H9 (cell line): ENCODE measurements at regions not wholly inside any gene's neighbourhood (a gene's known extent, or its start where the extent isn't known, plus 50 kb on each side); places are given as distances from the start of the nearest gene placed in this dataset.

ENCODE experiments used
- DNase-seq: peaks from one replicate; pipeline ENCODE4 v3.0.0-alpha.2; 2017
- H2AFZ ChIP-seq: one replicate; pipeline ENCODE4 v1.6.1; 2013; ENCODE audit warnings: mild to moderate bottlenecking, low read length, control low read depth, moderate library complexity
- H2AK5ac ChIP-seq: 2 replicates; pipeline ENCODE4 v1.6.1; 2013; ENCODE audit warnings: low read length, control low read depth, mixed read lengths; ENCODE audit not compliant: insufficient read length
- H2BK120ac ChIP-seq: one replicate; pipeline ENCODE4 v1.6.1; 2013; ENCODE audit warnings: low read depth, mild to moderate bottlenecking, low read length, control low read depth, inconsistent platforms; ENCODE audit not compliant: poor library complexity, severe bottlenecking
- H2BK12ac ChIP-seq: 2 replicates; pipeline ENCODE4 v1.6.1; 2013; ENCODE audit warnings: low read length, control low read depth, mixed read lengths, low read depth; ENCODE audit not compliant: insufficient read length
- H2BK15ac ChIP-seq: 2 replicates; pipeline ENCODE4 v1.6.1; 2013; ENCODE audit warnings: low read depth, low read length, control low read depth
- H2BK20ac ChIP-seq: one replicate; pipeline ENCODE4 v1.6.1; 2013; ENCODE audit warnings: low read depth, mild to moderate bottlenecking, low read length, control low read depth, inconsistent platforms; ENCODE audit not compliant: poor library complexity, severe bottlenecking
- H2BK5ac ChIP-seq: 2 replicates; pipeline ENCODE4 v1.6.1; 2013; ENCODE audit warnings: low read length, control low read depth, mixed read lengths; ENCODE audit not compliant: insufficient read length
- H3K14ac ChIP-seq: 2 replicates; pipeline ENCODE4 v1.6.1; 2013; ENCODE audit warnings: low read length, control low read depth; ENCODE audit not compliant: insufficient read depth
- H3K18ac ChIP-seq: 2 replicates; pipeline ENCODE4 v1.6.1; 2013; ENCODE audit warnings: low read depth, mild to moderate bottlenecking, mixed read lengths, low read length, control low read depth; ENCODE audit not compliant: insufficient read length
- H3K23ac ChIP-seq: 2 replicates; pipeline ENCODE4 v1.6.1; 2013; ENCODE audit warnings: low read length, control low read depth, mixed read lengths, low read depth; ENCODE audit not compliant: insufficient read length
- H3K23me2 ChIP-seq: 2 replicates; pipeline ENCODE4 v1.6.1; 2013; ENCODE audit warnings: low read depth, mild to moderate bottlenecking, mixed read lengths, low read length, control low read depth; ENCODE audit not compliant: insufficient read length, poor library complexity, severe bottlenecking
- H3K27ac ChIP-seq: 2 replicates; pipeline ENCODE4 v1.5.1; 2013; ENCODE audit warnings: low read length, control low read depth, mixed read lengths, low read depth; ENCODE audit not compliant: insufficient read length
- H3K27me3 ChIP-seq: 2 replicates; pipeline ENCODE4 v1.6.1; 2013; ENCODE audit warnings: low read length, control low read depth, inconsistent platforms; ENCODE audit not compliant: insufficient read depth
- H3K4ac ChIP-seq: 2 replicates; pipeline ENCODE4 v1.6.1; 2013; ENCODE audit warnings: low read depth, mild to moderate bottlenecking, control low read depth, inconsistent platforms, low read length, moderate library complexity
- H3K4me1 ChIP-seq: 2 replicates; pipeline ENCODE4 v1.6.1; 2013; ENCODE audit warnings: low read length, control low read depth, inconsistent platforms; ENCODE audit not compliant: insufficient read depth
- H3K4me2 ChIP-seq: 2 replicates; pipeline ENCODE4 v1.6.1; 2013; ENCODE audit warnings: low read length, control low read depth, mixed read lengths; ENCODE audit not compliant: insufficient read length, insufficient read depth
- H3K56ac ChIP-seq: 2 replicates; pipeline ENCODE4 v1.6.1; 2013; ENCODE audit warnings: low read depth, mild to moderate bottlenecking, mixed read lengths, low read length, control low read depth; ENCODE audit not compliant: insufficient read length
- H3K79me1 ChIP-seq: 2 replicates; pipeline ENCODE4 v1.6.1; 2013; ENCODE audit warnings: low read depth, mild to moderate bottlenecking, moderate library complexity, low read length, control low read depth, inconsistent platforms; ENCODE audit not compliant: insufficient read depth, poor library complexity, severe bottlenecking
- H3K79me2 ChIP-seq: 2 replicates; pipeline ENCODE4 v1.6.1; 2013; ENCODE audit warnings: low read length, control low read depth, inconsistent platforms; ENCODE audit not compliant: insufficient read depth
- H3K9ac ChIP-seq: 2 replicates; pipeline ENCODE4 v1.6.1; 2013; ENCODE audit warnings: low read length, control low read depth, mixed read lengths; ENCODE audit not compliant: insufficient read length; ENCODE audit errors: extremely low read depth
- H3K9me3 ChIP-seq: one replicate; pipeline ENCODE4 v1.6.1; 2013; ENCODE audit warnings: low read depth, low read length, inconsistent platforms; ENCODE audit not compliant: control insufficient read depth
- H3T11ph ChIP-seq: one replicate; pipeline ENCODE4 v1.6.1; 2013; ENCODE audit warnings: mild to moderate bottlenecking, low read length, control low read depth, inconsistent platforms
- H4K20me1 ChIP-seq: one replicate; pipeline ENCODE4 v1.6.1; 2013; ENCODE audit not compliant: control insufficient read depth, insufficient read length, insufficient read depth
- H4K5ac ChIP-seq: 2 replicates; pipeline ENCODE4 v1.6.1; 2013; ENCODE audit warnings: low read depth, mild to moderate bottlenecking, mixed read lengths, low read length, control low read depth; ENCODE audit not compliant: insufficient read length
- H4K8ac ChIP-seq: replicated peaks from 2 replicates; pipeline ENCODE4 v1.6.1; 2013; ENCODE audit warnings: low read length, control low read depth, mixed read lengths, low read depth; ENCODE audit not compliant: insufficient read length
- H4K91ac ChIP-seq: 2 replicates; pipeline ENCODE4 v1.6.1; 2013; ENCODE audit warnings: low read depth, mild to moderate bottlenecking, moderate library complexity, mixed read lengths, low read length, control low read depth; ENCODE audit not compliant: insufficient read length
- H3K27ac Mint-ChIP-seq, 3 experiments: 2 replicates in 2 of 3; 3 replicates in 1 of 3; pipeline ENCODE4 v1.8.0; 2020 to 2021; ENCODE audit warnings: mixed read lengths in 3 of 3, mild to moderate bottlenecking in 1 of 3, moderate library complexity in 1 of 3
- H3K27me3 Mint-ChIP-seq: 2 replicates; pipeline ENCODE4 v1.8.0; 2021; ENCODE audit warnings: low read depth, mild to moderate bottlenecking, moderate library complexity, mixed read lengths
- H3K36me3 Mint-ChIP-seq, 3 experiments: 2 replicates in 2 of 3; 3 replicates in 1 of 3; pipeline ENCODE4 v1.8.0; 2020 to 2021; ENCODE audit warnings: low read depth in 3 of 3, mixed read lengths in 3 of 3; ENCODE audit not compliant: insufficient read depth in 1 of 3
- H3K4me1 Mint-ChIP-seq, 2 experiments: 2 replicates each; pipeline ENCODE4 v1.8.0; 2020; ENCODE audit warnings: mixed read lengths in 2 of 2
- H3K4me3 Mint-ChIP-seq, 2 experiments: 2 replicates in 1 of 2; 3 replicates in 1 of 2; pipeline ENCODE4 v1.8.0; 2020 to 2021; ENCODE audit warnings: mild to moderate bottlenecking in 2 of 2, mixed read lengths in 2 of 2, moderate library complexity in 1 of 2
- H3K9me3 Mint-ChIP-seq, 2 experiments: 2 replicates in 1 of 2; 3 replicates in 1 of 2; pipeline ENCODE4 v1.8.0; 2020; ENCODE audit warnings: mild to moderate bottlenecking in 2 of 2, mixed read lengths in 2 of 2, moderate library complexity in 1 of 2
- whole genome bisulfite sequencing: extraction: QIAGEN DNeasy Blood & Tissue Kit; methylation state at CpG from one replicate; pipeline ENCODE4 v1.1.7; 2013; ENCODE audit warnings: missing lambda C conversion rate, low lambda C conversion rate, mixed read lengths; ENCODE audit not compliant: insufficient read length; ENCODE audit errors: extremely low coverage; 5-methylcytosine and 5-hydroxymethylcytosine counted together
- TF ChIP-seq, protein P1 (sequence below): fragments of 200-600 bp; sonication (generic); conservative IDR thresholded peaks from 3 replicates; pipeline ENCODE4 v1.8.0; 2021; ENCODE audit warnings: antibody characterized with exemption, mild to moderate bottlenecking

DNA sequence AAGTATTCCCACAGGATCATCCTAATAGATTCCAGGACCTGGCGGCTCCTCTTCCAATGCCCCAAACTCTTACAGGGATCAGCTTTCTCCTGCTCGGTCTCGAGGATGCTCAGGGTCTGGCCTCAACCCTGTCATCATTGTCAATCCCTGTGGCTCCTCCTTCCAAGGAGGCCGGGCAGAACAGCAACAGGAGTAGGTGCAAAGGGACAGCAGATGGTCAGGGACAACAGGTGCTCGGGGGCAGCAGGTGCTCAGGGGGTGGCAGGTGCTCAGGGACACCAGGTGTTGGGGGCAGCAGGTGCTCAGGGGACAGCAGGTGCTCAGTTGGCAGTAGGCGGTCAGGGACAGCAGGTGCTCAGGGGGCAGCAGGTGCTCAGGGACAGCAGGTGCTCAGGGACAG is 84.8 kb downstream of the TTLL2 start:
- Mint-ChIP-seq H3K36me3 (no peaks in the 10 kb centered on the region; a peak in 1 of 7 replicates), H3K9me3 (no peaks in the 10 kb centered on the region; a peak in 1 of 5 replicates), H3K4me3 (no peak overlapping the region), H3K27ac (peak overlapping the region in 1 of 3 experiments; percentile 13; a peak in 2 of 7 replicates), H3K4me1 (peaks cover 31% of the 10 kb centered on the region in 2 experiments), H3K27me3 (peaks cover 9% of the 10 kb centered on the region)
- no peak overlapping the region for H2BK15ac ChIP-seq
- no peaks in the 10 kb centered on the region for H4K20me1 ChIP-seq
- H3K79me2 ChIP-seq: no peaks in the 10 kb centered on the region
- no peaks in the 10 kb centered on the region for H3K79me1 ChIP-seq
- no peak overlapping the region for H3T11ph ChIP-seq
- no peak overlapping the region for H3K9ac ChIP-seq
- H2BK120ac ChIP-seq: no peak overlapping the region
- no peak overlapping the region for H2BK20ac ChIP-seq
- H4K91ac ChIP-seq: no peak overlapping the region
- no peak overlapping the region for H2AK5ac ChIP-seq
- no peaks in the 10 kb centered on the region for H3K23me2 ChIP-seq
- no peak overlapping the region for H3K4ac ChIP-seq
- no peak overlapping the region for H3K18ac ChIP-seq
- no peak overlapping the region for H2AFZ ChIP-seq
- H3K27ac ChIP-seq: no peak overlapping the region
- H2BK5ac ChIP-seq: no peak overlapping the region
- H4K5ac ChIP-seq: no peak overlapping the region
- peak; percentile 20 for DNase-seq
- H3K56ac ChIP-seq: no peak overlapping the region
- H3K9me3 ChIP-seq: no peaks in the 10 kb centered on the region
- no peak overlapping the region for H2BK12ac ChIP-seq
- no peak overlapping the region for H3K4me2 ChIP-seq
- TF ChIP-seq, protein P1, sequence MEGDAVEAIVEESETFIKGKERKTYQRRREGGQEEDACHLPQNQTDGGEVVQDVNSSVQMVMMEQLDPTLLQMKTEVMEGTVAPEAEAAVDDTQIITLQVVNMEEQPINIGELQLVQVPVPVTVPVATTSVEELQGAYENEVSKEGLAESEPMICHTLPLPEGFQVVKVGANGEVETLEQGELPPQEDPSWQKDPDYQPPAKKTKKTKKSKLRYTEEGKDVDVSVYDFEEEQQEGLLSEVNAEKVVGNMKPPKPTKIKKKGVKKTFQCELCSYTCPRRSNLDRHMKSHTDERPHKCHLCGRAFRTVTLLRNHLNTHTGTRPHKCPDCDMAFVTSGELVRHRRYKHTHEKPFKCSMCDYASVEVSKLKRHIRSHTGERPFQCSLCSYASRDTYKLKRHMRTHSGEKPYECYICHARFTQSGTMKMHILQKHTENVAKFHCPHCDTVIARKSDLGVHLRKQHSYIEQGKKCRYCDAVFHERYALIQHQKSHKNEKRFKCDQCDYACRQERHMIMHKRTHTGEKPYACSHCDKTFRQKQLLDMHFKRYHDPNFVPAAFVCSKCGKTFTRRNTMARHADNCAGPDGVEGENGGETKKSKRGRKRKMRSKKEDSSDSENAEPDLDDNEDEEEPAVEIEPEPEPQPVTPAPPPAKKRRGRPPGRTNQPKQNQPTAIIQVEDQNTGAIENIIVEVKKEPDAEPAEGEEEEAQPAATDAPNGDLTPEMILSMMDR: no peak
- no peaks in the 10 kb centered on the region; the same call in 1 of the 2 replicates for H3K4me1 ChIP-seq
- no CpG with 5 or more reads among the region's 6 CpGs for whole genome bisulfite sequencing
- no peak overlapping the region for H3K23ac ChIP-seq
- H3K27me3 ChIP-seq: no peaks in the 10 kb centered on the region
- no peak overlapping the region for H3K14ac ChIP-seq
- H4K8ac ChIP-seq: no peak overlapping the region
